HFFc6 (cell line): ENCODE measurements at regions not wholly inside any gene's neighbourhood (a gene's known extent, or its start where the extent isn't known, plus 50 kb on each side); places are given as distances from the start of the nearest gene placed in this dataset.
A peak's percentile ranks its signal among the peaks of the same experiment; 100 is the strongest.

Experiments
- DNase-seq: peaks from one replicate; pipeline ENCODE4 v3.0.0-alpha.2; 2018
- H3K27ac Mint-ChIP-seq: 2 replicates; pipeline ENCODE4 v1.8.0; 2020; ENCODE audit warnings: mild to moderate bottlenecking, mixed read lengths
- H3K27me3 Mint-ChIP-seq: 2 replicates; pipeline ENCODE4 v1.8.0; 2021; ENCODE audit warnings: mild to moderate bottlenecking, moderate library complexity, mixed read lengths; ENCODE audit not compliant: insufficient read depth
- H3K36me3 Mint-ChIP-seq: 2 replicates; pipeline ENCODE4 v1.8.0; 2021; ENCODE audit warnings: low read depth, mixed read lengths
- H3K4me1 Mint-ChIP-seq: 2 replicates; pipeline ENCODE4 v1.8.0; 2020; ENCODE audit warnings: low read depth, mixed read lengths
- H3K4me3 Mint-ChIP-seq: 2 replicates; pipeline ENCODE4 v1.8.0; 2020; ENCODE audit warnings: mild to moderate bottlenecking, moderate library complexity, mixed read lengths
- H3K9me3 Mint-ChIP-seq: 2 replicates; pipeline ENCODE4 v1.8.0; 2020; ENCODE audit warnings: mild to moderate bottlenecking, mixed read lengths
- TF ChIP-seq, protein P1 (sequence below): fragments of 200-600 bp; sonication (generic); IDR thresholded peaks from 2 replicates; pipeline ENCODE4 v1.5.0; 2021; ENCODE audit warnings: antibody characterized with exemption, mild to moderate bottlenecking

GRCh38 chr3:150170852-150171520, 200.3 kb upstream of the PFN2 start:
- no peak for DNase-seq
- Mint-ChIP-seq H3K36me3 (no peaks in the 10 kb centered on the region), H3K4me3 (no peak overlapping the region), H3K4me1 (peaks cover 35% of the 10 kb centered on the region), H3K27ac (no peak overlapping the region), H3K27me3 (no peaks in the 10 kb centered on the region), H3K9me3 (no peaks in the 10 kb centered on the region)
- TF ChIP-seq, protein P1, sequence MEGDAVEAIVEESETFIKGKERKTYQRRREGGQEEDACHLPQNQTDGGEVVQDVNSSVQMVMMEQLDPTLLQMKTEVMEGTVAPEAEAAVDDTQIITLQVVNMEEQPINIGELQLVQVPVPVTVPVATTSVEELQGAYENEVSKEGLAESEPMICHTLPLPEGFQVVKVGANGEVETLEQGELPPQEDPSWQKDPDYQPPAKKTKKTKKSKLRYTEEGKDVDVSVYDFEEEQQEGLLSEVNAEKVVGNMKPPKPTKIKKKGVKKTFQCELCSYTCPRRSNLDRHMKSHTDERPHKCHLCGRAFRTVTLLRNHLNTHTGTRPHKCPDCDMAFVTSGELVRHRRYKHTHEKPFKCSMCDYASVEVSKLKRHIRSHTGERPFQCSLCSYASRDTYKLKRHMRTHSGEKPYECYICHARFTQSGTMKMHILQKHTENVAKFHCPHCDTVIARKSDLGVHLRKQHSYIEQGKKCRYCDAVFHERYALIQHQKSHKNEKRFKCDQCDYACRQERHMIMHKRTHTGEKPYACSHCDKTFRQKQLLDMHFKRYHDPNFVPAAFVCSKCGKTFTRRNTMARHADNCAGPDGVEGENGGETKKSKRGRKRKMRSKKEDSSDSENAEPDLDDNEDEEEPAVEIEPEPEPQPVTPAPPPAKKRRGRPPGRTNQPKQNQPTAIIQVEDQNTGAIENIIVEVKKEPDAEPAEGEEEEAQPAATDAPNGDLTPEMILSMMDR = no peak

DNA sequence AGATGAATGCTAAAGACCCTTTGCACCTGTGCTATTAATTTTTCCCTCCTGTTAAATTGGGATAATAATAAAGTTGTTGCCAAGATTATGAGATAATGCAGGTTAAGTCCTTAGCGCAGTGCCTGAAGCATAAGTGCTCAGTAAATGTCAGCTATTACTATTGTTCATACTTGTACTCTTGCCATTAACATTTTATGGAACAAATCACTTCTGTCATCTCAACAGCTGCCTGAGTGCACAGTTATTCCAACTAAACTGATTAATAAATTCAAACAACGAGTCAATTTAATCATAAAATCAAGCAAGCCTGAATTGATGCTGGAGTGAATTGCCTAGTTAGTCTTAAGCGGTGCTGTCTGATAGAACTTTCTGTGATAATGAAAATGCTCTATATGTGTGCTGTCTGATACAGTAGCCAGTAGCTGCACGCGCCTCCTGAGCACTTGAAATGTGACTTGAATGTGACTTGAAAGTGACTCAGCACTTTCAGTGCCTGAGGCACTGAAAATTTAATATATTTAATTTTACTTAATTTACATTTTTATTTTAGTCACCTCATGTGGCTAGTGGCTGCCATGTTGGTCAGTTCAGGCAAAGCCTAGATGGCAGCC, 198.7 kb upstream of the PFN2 start:
- H3K36me3 Mint-ChIP-seq = no peaks in the 10 kb centered on the region
- no peak overlapping the region for H3K4me3 Mint-ChIP-seq
- no peak overlapping the region for H3K27ac Mint-ChIP-seq
- no peak for DNase-seq
- peaks cover 31% of the 10 kb centered on the region for H3K4me1 Mint-ChIP-seq
- TF ChIP-seq, protein P1 = no peak
- no peaks in the 10 kb centered on the region for H3K9me3 Mint-ChIP-seq
- H3K27me3 Mint-ChIP-seq = no peaks in the 10 kb centered on the region

GRCh38 chr3:150168698-150169097, 198.0 kb upstream of the PFN2 start:
- TF ChIP-seq, protein P1 = no peak
- no peaks in the 10 kb centered on the region for H3K9me3 Mint-ChIP-seq
- peak; percentile 35 for DNase-seq
- H3K4me1 Mint-ChIP-seq = peaks cover 24% of the 10 kb centered on the region
- H3K36me3 Mint-ChIP-seq = no peaks in the 10 kb centered on the region
- no peaks in the 10 kb centered on the region for H3K27me3 Mint-ChIP-seq
- peak overlapping the region; percentile 2; the same call in 1 of the 2 replicates for H3K27ac Mint-ChIP-seq
- no peak overlapping the region for H3K4me3 Mint-ChIP-seq

DNA sequence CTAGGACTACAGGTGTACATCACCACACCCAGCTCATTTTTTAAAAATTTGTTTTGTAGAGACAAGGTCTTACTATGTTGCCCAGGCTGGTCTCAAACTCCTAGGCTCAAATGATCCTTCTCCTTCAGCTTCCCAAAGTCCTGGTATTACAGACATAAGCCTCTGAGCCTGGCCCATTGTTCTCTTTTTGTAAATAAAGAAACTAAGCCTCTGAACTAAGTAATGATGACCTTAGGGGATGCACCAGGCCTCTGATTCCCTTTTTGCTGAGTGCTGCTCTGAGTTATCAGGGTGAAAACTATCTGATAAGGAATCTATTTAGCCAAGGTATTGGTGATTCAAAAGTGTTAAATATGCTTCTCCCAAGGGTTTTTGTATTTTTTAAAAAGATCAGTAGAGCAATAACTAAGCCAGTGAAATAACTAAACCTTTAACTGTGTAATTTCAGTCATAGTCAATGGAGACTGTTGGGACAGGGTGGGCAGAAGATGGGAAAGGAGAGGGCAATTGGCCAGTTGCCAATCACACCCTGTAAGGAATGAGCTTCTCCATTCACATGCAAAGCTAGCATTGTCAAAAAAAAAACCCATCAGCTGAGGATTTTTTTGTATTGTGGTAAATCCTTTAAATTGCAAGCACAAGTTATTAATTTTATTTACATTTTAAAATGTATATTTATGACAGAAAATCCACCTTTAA, 194.8 kb upstream of the PFN2 start:
- H3K36me3 Mint-ChIP-seq = no peaks in the 10 kb centered on the region
- no peak overlapping the region for H3K4me3 Mint-ChIP-seq
- no peaks in the 10 kb centered on the region for H3K27me3 Mint-ChIP-seq
- TF ChIP-seq, protein P1 = no peak
- no peak overlapping the region for H3K27ac Mint-ChIP-seq
- no peak for DNase-seq
- H3K4me1 Mint-ChIP-seq = peaks cover 21% of the 10 kb centered on the region
- H3K9me3 Mint-ChIP-seq = no peaks in the 10 kb centered on the region

DNA sequence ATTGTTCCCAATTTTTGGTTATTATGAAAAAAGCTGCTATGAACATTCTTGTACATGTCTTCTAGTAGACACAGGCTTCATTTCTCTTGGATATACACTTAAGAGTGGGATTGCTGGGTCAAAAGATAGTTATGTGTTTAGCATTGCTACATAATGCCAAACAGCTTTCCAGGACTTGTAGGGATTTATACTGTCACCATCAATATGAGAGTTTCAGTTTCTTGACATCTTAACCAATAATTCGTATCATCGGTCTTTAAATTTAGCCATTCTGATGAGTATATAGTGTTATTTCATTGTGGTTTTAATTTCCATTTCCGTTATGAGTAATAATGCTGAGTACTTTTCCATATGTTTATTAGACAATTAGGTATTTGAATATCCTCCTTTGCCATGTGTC, 190.3 kb upstream of the PFN2 start:
- no peaks in the 10 kb centered on the region for H3K27me3 Mint-ChIP-seq
- peaks cover 23% of the 10 kb centered on the region for H3K4me1 Mint-ChIP-seq

More for the DNA sequence above, 190.3 kb upstream of the PFN2 start:
- Mint-ChIP-seq H3K36me3 (no peaks in the 10 kb centered on the region), H3K27ac (no peak overlapping the region), H3K9me3 (no peaks in the 10 kb centered on the region), H3K4me3 (no peak overlapping the region)
- no peak for DNase-seq
- TF ChIP-seq, protein P1 = no peak
